CD8-positive, alpha-beta memory T cell (primary cell): ENCODE measurements at regions not wholly inside any gene's neighbourhood (a gene's known extent, or its start where the extent isn't known, plus 50 kb on each side); places are given as distances from the start of the nearest gene placed in this dataset.

ENCODE experiments used
- CTCF ChIA-PET: fragments of 350-600 bp; sonication (Branson Sonifier 250); formaldehyde crosslinking; loops from one replicate; lab custom pipeline; 2021; ENCODE audit warnings: antibody characterized with exemption; lab: Charles Lee
- POLR2A ChIA-PET: fragments of 350-600 bp; sonication (Branson Sonifier 250); formaldehyde crosslinking; loops from one replicate; lab custom pipeline; 2021; ENCODE audit warnings: antibody characterized with exemption; lab: Charles Lee
- DNase-seq, 5 donors: peaks; one replicate each; pipeline versions ENCODE4 v3.0.0 to v3.0.0-alpha.2; 2020 to 2022; ENCODE audit warnings: mixed read lengths in 1 of 5
- H3K27ac ChIP-seq: one replicate; pipeline ENCODE4 v1.7.0; 2013; ENCODE audit warnings: low read depth, mild to moderate bottlenecking, low read length, moderate library complexity
- H3K27me3 ChIP-seq: 2 replicates; pipeline ENCODE4 v1.7.0; 2013; ENCODE audit warnings: low read length, mild to moderate bottlenecking; ENCODE audit not compliant: insufficient read depth, poor library complexity, severe bottlenecking
- H3K36me3 ChIP-seq: 2 replicates; pipeline ENCODE4 v1.7.0; 2013; ENCODE audit warnings: mild to moderate bottlenecking, low read length, moderate library complexity; ENCODE audit not compliant: insufficient read depth
- H3K4me1 ChIP-seq: 2 replicates; pipeline ENCODE4 v1.7.0; 2013; ENCODE audit warnings: mild to moderate bottlenecking, low read length, moderate library complexity; ENCODE audit not compliant: insufficient read depth
- H3K4me3 ChIP-seq: 2 replicates; pipeline ENCODE4 v1.7.0; 2013; ENCODE audit warnings: mild to moderate bottlenecking, low read length
- H3K9me3 ChIP-seq: 2 replicates; pipeline ENCODE4 v1.7.0; 2013; ENCODE audit warnings: mild to moderate bottlenecking, low read length
- H3K27ac Mint-ChIP-seq, 8 donors: one replicate each; pipeline ENCODE4 v1.8.0; 2020 to 2021; ENCODE audit warnings: mixed read lengths in 8 of 8, mild to moderate bottlenecking in 6 of 8, inconsistent platforms in 3 of 8, moderate library complexity in 3 of 8
- H3K27me3 Mint-ChIP-seq, 2 donors: one replicate each; pipeline ENCODE4 v1.8.0; 2020 to 2021; ENCODE audit warnings: mixed read lengths in 2 of 2, mild to moderate bottlenecking in 1 of 2, moderate library complexity in 1 of 2
- H3K36me3 Mint-ChIP-seq, 3 donors: one replicate each; pipeline ENCODE4 v1.8.0; 2020 to 2021; ENCODE audit warnings: mixed read lengths in 3 of 3, inconsistent platforms in 1 of 3, mild to moderate bottlenecking in 1 of 3
- H3K4me1 Mint-ChIP-seq, 3 donors: one replicate each; pipeline ENCODE4 v1.8.0; 2020 to 2021; ENCODE audit warnings: mixed read lengths in 3 of 3, inconsistent platforms in 1 of 3, mild to moderate bottlenecking in 1 of 3
- H3K4me3 Mint-ChIP-seq, 7 donors: one replicate each; pipeline ENCODE4 v1.8.0; 2020 to 2021; ENCODE audit warnings: mixed read lengths in 7 of 7, mild to moderate bottlenecking in 6 of 7, moderate library complexity in 4 of 7, inconsistent platforms in 2 of 7
- H3K9me3 Mint-ChIP-seq, 5 donors: one replicate each; pipeline ENCODE4 v1.8.0; 2020 to 2022; ENCODE audit warnings: mixed read lengths in 5 of 5, mild to moderate bottlenecking in 3 of 5, moderate library complexity in 2 of 5, inconsistent platforms in 1 of 5

GRCh38 chr3:158974904-158975303, 173.1 kb downstream of the MFSD1 start:
- POLR2A ChIA-PET, result no interaction called here
- Histone ChIP-seq H3K4me3 (no peak overlapping the region), H3K9me3 (no peaks in the 10 kb centered on the region), H3K27me3 (no peaks in the 10 kb centered on the region), H3K27ac (no peak overlapping the region), H3K36me3 (no peaks in the 10 kb centered on the region), H3K4me1 (no peaks in the 10 kb centered on the region)
- Mint-ChIP-seq H3K4me1 (no peaks in the 10 kb centered on the region), H3K9me3 (peaks cover 0 to 2% (median 0%) of the 10 kb centered on the region in 5 donors), H3K27me3 (peaks cover 0 to 12% of the 10 kb centered on the region in 2 donors), H3K4me3 (no peak overlapping the region), H3K27ac (no peak overlapping the region), H3K36me3 (no peaks in the 10 kb centered on the region)
- DNase-seq, result no peak
- CTCF ChIA-PET, result no interaction called here

DNA sequence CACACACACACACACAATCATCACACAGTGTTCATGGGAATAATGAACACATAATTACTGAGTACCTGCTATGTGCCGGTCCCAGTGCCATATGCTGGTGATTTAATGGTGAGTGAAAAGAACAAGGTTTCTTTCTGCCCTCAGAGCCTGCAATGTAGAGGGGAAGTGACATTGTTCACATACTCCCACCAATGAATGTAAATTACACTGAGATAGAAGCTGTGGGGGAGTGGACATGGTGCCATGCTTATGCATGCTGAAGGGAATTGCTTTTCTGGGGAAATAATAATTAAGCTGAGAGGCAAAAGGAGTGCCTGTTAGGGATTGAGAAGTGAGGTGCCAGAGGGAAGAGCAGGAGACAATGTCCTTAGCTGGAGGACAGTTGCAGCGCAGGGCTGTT, 175.1 kb downstream of the MFSD1 start:
- Mint-ChIP-seq H3K9me3 (peaks cover 0 to 2% (median 0%) of the 10 kb centered on the region in 5 donors), H3K4me1 (no peaks in the 10 kb centered on the region), H3K27ac (no peak overlapping the region), H3K27me3 (peaks cover 0 to 14% of the 10 kb centered on the region in 2 donors), H3K36me3 (no peaks in the 10 kb centered on the region), H3K4me3 (no peak overlapping the region)
- ChIA-PET CTCF (no interaction called here), POLR2A (no interaction called here)
- H3K4me3 ChIP-seq, result no peak overlapping the region
- no peak for DNase-seq
- H3K27me3 ChIP-seq, result no peaks in the 10 kb centered on the region
- H3K4me1 ChIP-seq, result no peaks in the 10 kb centered on the region
- H3K36me3 ChIP-seq, result no peaks in the 10 kb centered on the region
- no peaks in the 10 kb centered on the region for H3K9me3 ChIP-seq
- H3K27ac ChIP-seq, result no peak overlapping the region

GRCh38 chr3:158977497-158977896, 175.6 kb downstream of the MFSD1 start:
- Histone ChIP-seq H3K27ac (no peak overlapping the region), H3K36me3 (no peaks in the 10 kb centered on the region), H3K27me3 (no peaks in the 10 kb centered on the region), H3K9me3 (no peaks in the 10 kb centered on the region), H3K4me1 (no peaks in the 10 kb centered on the region), H3K4me3 (no peak overlapping the region)
- H3K36me3 Mint-ChIP-seq, result no peaks in the 10 kb centered on the region
- no peak overlapping the region for H3K4me3 Mint-ChIP-seq
- ChIA-PET CTCF (no interaction called here), POLR2A (no interaction called here)
- H3K27ac Mint-ChIP-seq, result no peak overlapping the region
- H3K27me3 Mint-ChIP-seq, result peaks cover 0 to 11% of the 10 kb centered on the region in 2 donors
- H3K9me3 Mint-ChIP-seq, result peaks cover 0 to 2% (median 0%) of the 10 kb centered on the region in 5 donors
- H3K4me1 Mint-ChIP-seq, result no peaks in the 10 kb centered on the region
- DNase-seq, result no peak

- peaks cover 0 to 2% of the 10 kb centered on the region in 2 donors for H3K27me3 Mint-ChIP-seq
- H3K27ac Mint-ChIP-seq, result no peak overlapping the region
- Histone ChIP-seq H3K9me3 (no peaks in the 10 kb centered on the region), H3K27ac (no peak overlapping the region), H3K4me1 (no peaks in the 10 kb centered on the region), H3K36me3 (no peaks in the 10 kb centered on the region), H3K4me3 (no peak overlapping the region), H3K27me3 (no peaks in the 10 kb centered on the region)
- H3K4me1 Mint-ChIP-seq, result no peaks in the 10 kb centered on the region
- no peaks in the 10 kb centered on the region for H3K36me3 Mint-ChIP-seq
- ChIA-PET CTCF (no interaction called here), POLR2A (no interaction called here)
- peaks cover 0 to 16% (median 3%) of the 10 kb centered on the region in 5 donors for H3K9me3 Mint-ChIP-seq
- H3K4me3 Mint-ChIP-seq, result no peak overlapping the region
- no peak for DNase-seq
Measured at GRCh38 chr3:158983216-158984099, 181.6 kb downstream of the MFSD1 start.

DNA sequence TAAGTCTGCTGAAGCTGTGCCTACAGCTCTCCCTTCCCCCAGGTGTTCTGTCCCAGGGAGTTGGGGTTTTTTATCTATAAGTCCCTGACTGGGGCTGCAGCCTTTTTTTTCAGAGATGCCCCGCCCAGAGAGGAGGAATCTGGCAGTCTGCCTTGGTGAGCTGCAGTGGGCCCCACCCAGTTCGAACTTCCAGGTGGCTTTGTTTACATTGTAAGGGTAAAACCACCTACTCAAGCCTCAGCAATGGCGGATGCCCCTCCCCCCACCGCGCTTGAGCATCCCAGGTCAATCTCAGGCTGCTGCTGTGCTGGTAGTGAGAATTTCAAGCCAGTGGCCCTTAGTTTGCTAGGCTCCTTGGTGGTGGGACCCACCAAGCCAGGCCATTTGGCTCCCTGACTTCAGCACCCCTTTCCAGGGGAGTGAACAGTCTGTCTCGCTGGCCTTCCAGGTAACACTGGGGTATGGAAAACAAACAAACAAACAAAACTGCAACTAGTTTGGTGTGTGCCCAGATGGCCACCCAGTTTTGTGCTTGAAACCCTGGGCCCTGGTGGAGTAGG, 189.4 kb downstream of the MFSD1 start:
- CTCF ChIA-PET, result no interaction called here
- no peak overlapping the region for H3K4me3 Mint-ChIP-seq
- H3K9me3 ChIP-seq, result no peaks in the 10 kb centered on the region
- no peaks in the 10 kb centered on the region for H3K4me1 ChIP-seq
- H3K27ac ChIP-seq, result no peak overlapping the region
- peaks cover 0 to 17% (median 4%) of the 10 kb centered on the region in 5 donors for H3K9me3 Mint-ChIP-seq
- no peaks in the 10 kb centered on the region for H3K36me3 Mint-ChIP-seq
- H3K4me3 ChIP-seq, result no peak overlapping the region
- no peak overlapping the region for H3K27ac Mint-ChIP-seq
- no peaks in the 10 kb centered on the region for H3K4me1 Mint-ChIP-seq
- no peak for DNase-seq
- H3K27me3 ChIP-seq, result no peaks in the 10 kb centered on the region
- H3K27me3 Mint-ChIP-seq, result peaks cover 0 to 4% of the 10 kb centered on the region in 2 donors
- no peaks in the 10 kb centered on the region for H3K36me3 ChIP-seq
- POLR2A ChIA-PET, result no interaction called here

DNA sequence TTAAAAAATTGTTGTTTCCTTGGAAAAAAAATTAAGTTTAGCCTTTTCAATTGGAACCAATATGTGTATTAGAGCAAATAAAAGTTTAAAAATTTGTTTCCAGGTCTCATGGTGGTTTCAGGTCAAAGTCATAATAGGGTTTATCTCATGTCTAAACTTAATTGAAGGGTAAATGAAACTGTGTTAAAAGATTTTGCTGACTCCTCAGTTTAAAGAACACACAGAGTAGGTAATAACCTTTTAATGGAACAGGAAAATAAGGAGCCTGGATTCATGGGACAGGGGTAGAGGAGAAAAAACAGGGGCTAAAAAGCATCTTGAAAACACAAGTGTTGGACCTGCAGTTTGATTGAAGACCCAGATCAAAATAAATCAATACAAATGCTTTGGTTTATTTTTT, 190.6 kb downstream of the MFSD1 start:
- H3K36me3 ChIP-seq, result no peaks in the 10 kb centered on the region
- Mint-ChIP-seq H3K27me3 (peaks cover 0 to 4% of the 10 kb centered on the region in 2 donors), H3K9me3 (peaks cover 0 to 5% (median 4%) of the 10 kb centered on the region in 5 donors), H3K36me3 (no peaks in the 10 kb centered on the region), H3K27ac (no peak overlapping the region), H3K4me1 (no peaks in the 10 kb centered on the region), H3K4me3 (no peak overlapping the region)
- no peaks in the 10 kb centered on the region for H3K27me3 ChIP-seq
- no peak overlapping the region for H3K27ac ChIP-seq
- no peak for DNase-seq
- POLR2A ChIA-PET, result no interaction called here
- no peak overlapping the region for H3K4me3 ChIP-seq
- CTCF ChIA-PET, result no interaction called here
- no peaks in the 10 kb centered on the region for H3K4me1 ChIP-seq
- H3K9me3 ChIP-seq, result no peaks in the 10 kb centered on the region

GRCh38 chr3:158994386-158994785, 192.5 kb downstream of the MFSD1 start:
- CTCF ChIA-PET, result no interaction called here
- Histone ChIP-seq H3K4me1 (no peaks in the 10 kb centered on the region), H3K27ac (no peak overlapping the region), H3K9me3 (no peaks in the 10 kb centered on the region), H3K4me3 (no peak overlapping the region), H3K27me3 (no peaks in the 10 kb centered on the region), H3K36me3 (no peaks in the 10 kb centered on the region)
- POLR2A ChIA-PET, result no interaction called here
- Mint-ChIP-seq H3K4me3 (no peak overlapping the region), H3K27ac (no peak overlapping the region), H3K4me1 (no peaks in the 10 kb centered on the region), H3K36me3 (no peaks in the 10 kb centered on the region), H3K27me3 (peaks cover 0 to 4% of the 10 kb centered on the region in 2 donors), H3K9me3 (peaks cover 0 to 4% (median 0%) of the 10 kb centered on the region in 5 donors)
- DNase-seq, result no peak

DNA sequence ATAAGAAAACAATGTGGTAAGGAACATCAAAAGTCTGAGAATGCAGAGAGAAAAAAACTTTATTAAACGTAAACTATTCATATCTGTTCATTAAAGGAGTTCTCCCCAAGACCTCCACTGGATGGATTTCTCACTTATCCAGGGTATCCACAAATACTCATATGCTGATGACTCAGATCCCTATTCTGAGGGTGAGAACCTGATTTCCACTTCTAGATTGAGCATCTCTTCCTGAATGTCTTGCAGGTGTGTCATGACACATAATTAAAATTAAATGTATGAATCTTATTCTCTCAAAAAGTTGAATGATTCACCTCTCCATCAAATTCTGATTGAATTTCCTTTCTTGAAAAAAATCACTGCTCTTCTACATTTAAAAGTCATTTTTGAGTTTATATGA, 199.9 kb downstream of the MFSD1 start:
- Histone ChIP-seq H3K36me3 (no peaks in the 10 kb centered on the region), H3K27ac (no peak overlapping the region), H3K27me3 (no peaks in the 10 kb centered on the region), H3K9me3 (no peaks in the 10 kb centered on the region), H3K4me1 (no peaks in the 10 kb centered on the region), H3K4me3 (no peak overlapping the region)
- H3K9me3 Mint-ChIP-seq, result peaks cover 0 to 2% (median 0%) of the 10 kb centered on the region in 5 donors
- H3K4me1 Mint-ChIP-seq, result no peaks in the 10 kb centered on the region
- ChIA-PET POLR2A (no interaction called here), CTCF (no interaction called here)
- H3K36me3 Mint-ChIP-seq, result no peaks in the 10 kb centered on the region
- no peaks in the 10 kb centered on the region for H3K27me3 Mint-ChIP-seq
- no peak overlapping the region for H3K4me3 Mint-ChIP-seq
- DNase-seq, result no peak
- H3K27ac Mint-ChIP-seq, result no peak overlapping the region
